HG03135 (cell line): ENCODE measurements at regions not wholly inside any gene's neighbourhood (a gene's known extent, or its start where the extent isn't known, plus 50 kb on each side); places are given as distances from the start of the nearest gene placed in this dataset.

Experiments
- ATAC-seq: cut with Tn5 transposase; IDR thresholded peaks from one replicate; pipeline ENCODE4 v1.9.1; 2021; ENCODE audit warnings: mild to moderate bottlenecking, moderate library complexity; ENCODE audit not compliant: unreplicated experiment

- no peak for ATAC-seq
Measured at GRCh38 chr2:60003076-60003475, 550.4 kb downstream of the BCL11A start.

GRCh38 chr2:60002183-60002867, 551.1 kb downstream of the BCL11A start:
- ATAC-seq: no peak

GRCh38 chr2:60000686-60001085, 552.8 kb downstream of the BCL11A start:
- ATAC-seq: no peak

GRCh38 chr2:59998324-59998723, 555.1 kb downstream of the BCL11A start:
- no peak for ATAC-seq

GRCh38 chr2:59997371-59997770, 556.1 kb downstream of the BCL11A start:
- ATAC-seq: no peak

GRCh38 chr2:59996855-59997254, 556.6 kb downstream of the BCL11A start:
- ATAC-seq: no peak

GRCh38 chr2:59993726-59994125, 559.7 kb downstream of the BCL11A start:
- no peak for ATAC-seq

GRCh38 chr2:59988341-59988740, 565.1 kb downstream of the BCL11A start:
- ATAC-seq: no peak

GRCh38 chr2:59986511-59986910, 566.9 kb downstream of the BCL11A start:
- ATAC-seq: no peak

GRCh38 chr2:59985923-59986322, 567.5 kb downstream of the BCL11A start:
- no peak for ATAC-seq

- no peak for ATAC-seq
Measured at GRCh38 chr2:59974051-59974766, 579.2 kb downstream of the BCL11A start.

- no peak for ATAC-seq
Measured at GRCh38 chr2:59969161-59969560, 584.3 kb downstream of the BCL11A start.

- ATAC-seq: no peak
Measured at GRCh38 chr2:59968441-59968840, 585.0 kb downstream of the BCL11A start.

- no peak for ATAC-seq
Measured at GRCh38 chr2:59967691-59968090, 585.8 kb downstream of the BCL11A start.

- ATAC-seq: no peak
Measured at GRCh38 chr2:59963157-59963556, 590.3 kb downstream of the BCL11A start.

GRCh38 chr2:59961746-59962145, 591.7 kb downstream of the BCL11A start:
- ATAC-seq: no peak

GRCh38 chr2:59959944-59960343, 593.5 kb downstream of the BCL11A start:
- no peak for ATAC-seq

- ATAC-seq: no peak
Measured at GRCh38 chr2:59957504-59957903, 596.0 kb downstream of the BCL11A start.

- no peak for ATAC-seq
Measured at GRCh38 chr2:59956981-59957380, 596.5 kb downstream of the BCL11A start.

GRCh38 chr2:59947917-59948541, 605.4 kb downstream of the BCL11A start:
- ATAC-seq: no peak

- ATAC-seq: no peak
Measured at GRCh38 chr2:59947209-59947608, 606.2 kb downstream of the BCL11A start.

- no peak for ATAC-seq
Measured at GRCh38 chr2:59939236-59939635, 614.2 kb downstream of the BCL11A start.
